ENCODE measurements at regions not wholly inside any gene's neighbourhood (a gene's known extent, or its start where the extent isn't known, plus 50 kb on each side); places are given as distances from the start of the nearest gene placed in this dataset.

- Histone ChIP-seq H3K9ac (ENCODE audit: low read depth, low read length) (no peak overlapping the region), H3K4me2 (ENCODE audit: low read depth, low read length) (no peak overlapping the region), H2AK9ac (replicated peaks; ENCODE audit: low read depth, low read length, poor library complexity) (no peak overlapping the region), H3K4me1 (ENCODE audit: control insufficient read depth, insufficient read depth, low read length) (no peaks in the 10 kb centered on the region), H3K14ac (replicated peaks; ENCODE audit: low read depth, low read length) (no peak overlapping the region), H3K18ac (ENCODE audit: low read depth, low read length) (no peak overlapping the region), H4K20me1 (ENCODE audit: insufficient read depth, low read length) (no peaks in the 10 kb centered on the region), H4K91ac (ENCODE audit: insufficient read depth, low read depth, low read length) (no peak overlapping the region), H3K36me3 (ENCODE audit: control insufficient read depth, insufficient read depth, low read length) (no peaks in the 10 kb centered on the region), H4K5ac (ENCODE audit: low read depth, low read length) (no peak overlapping the region), H4K8ac (ENCODE audit: low read depth in 2 of 2, low read length in 2 of 2) (no peak overlapping the region), H3K79me1 (ENCODE audit: low read depth in 1 of 2, low read length in 2 of 2) (no peaks in the 10 kb centered on the region), H2BK15ac (ENCODE audit: low read depth, low read length) (no peak overlapping the region), H2AFZ (replicated peaks; ENCODE audit: low read length, poor library complexity) (no peak overlapping the region), H3K27me3 (ENCODE audit: control insufficient read depth, insufficient read depth, low read length) (no peaks in the 10 kb centered on the region), H2BK20ac (ENCODE audit: low read depth, low read length) (no peak overlapping the region), H3K9me3 (ENCODE audit: control insufficient read depth, insufficient read depth, low read length) (no peaks in the 10 kb centered on the region), H3K4me3 (ENCODE audit: insufficient read depth, low read depth, low read length) (no peak overlapping the region), H3K56ac (ENCODE audit: extremely low read depth, insufficient read depth, low read length) (no peak overlapping the region), H3K4ac (ENCODE audit: low read depth, low read length) (no peak overlapping the region), H2BK120ac (ENCODE audit: low read depth, low read length) (no peak overlapping the region), H3K9me1 (ENCODE audit: insufficient read depth, low read length) (no peaks in the 10 kb centered on the region), H3K23ac (ENCODE audit: low read depth, low read length) (no peak overlapping the region), H2BK5ac (ENCODE audit: low read depth, low read length, poor library complexity, severe bottlenecking) (no peak overlapping the region), H2AK5ac (ENCODE audit: low read depth, low read length) (no peak overlapping the region), H3K27ac (ENCODE audit: insufficient read depth, low read length) (no peak overlapping the region)
- BruUV-seq (replicated peaks), result no TSS peak
- no peak for DNase-seq
- ATAC-seq (ENCODE audit: low read depth), result no peak
- no CpG with 5 or more reads among the region's 1 CpG for WGBS, 2 experiments (ENCODE audit: extremely low coverage in 2 of 2, insufficient read length in 1 of 2)
- in situ Hi-C loops (cut with MboI; ENCODE audit: low sequenced_read_pairs), result no loop called here
- dilution Hi-C loops (cut with HindIII; ENCODE audit: low sequenced_read_pairs, unreplicated experiment), result no loop called here
- no peak for TF ChIP-seq CHD1 (IDR thresholded peaks at IDR 0.05; ENCODE audit: low read depth, low read length)
- no peak for TF ChIP-seq CTCF (conservative IDR thresholded peaks at IDR 0.05; ENCODE audit: low read depth, low read length)
- TF ChIP-seq MAZ (IDR thresholded peaks at IDR 0.05; ENCODE audit: borderline replicate concordance, low read depth, low read length), result no peak
- TF ChIP-seq NFE2L2 (IDR thresholded peaks at IDR 0.05; ENCODE audit: low read depth, low read length), result no peak
- no peak for TF ChIP-seq CEBPB (IDR thresholded peaks at IDR 0.05; ENCODE audit: low read depth, low read length)
- TF ChIP-seq FOS (IDR thresholded peaks at IDR 0.05; ENCODE audit: low read depth, low read length), result no peak
- no peak for TF ChIP-seq USF2 (IDR thresholded peaks at IDR 0.05; ENCODE audit: low read depth, low read length)
- no peak for TF ChIP-seq RFX5 (IDR thresholded peaks at IDR 0.05; ENCODE audit: low read depth, low read length)
- no peak for TF ChIP-seq POLR2A (IDR thresholded peaks at IDR 0.05; ENCODE audit: low read depth, low read length)
- no peak for TF ChIP-seq BHLHE40 (IDR thresholded peaks at IDR 0.05; ENCODE audit: low read depth, low read length)
- no peak for TF ChIP-seq ELK1 (IDR thresholded peaks at IDR 0.05; ENCODE audit: borderline replicate concordance, low read depth, low read length)
- no peak for TF ChIP-seq RCOR1 (IDR thresholded peaks at IDR 0.05; ENCODE audit: insufficient replicate concordance, low read length)
- no peak for TF ChIP-seq SMC3 (IDR thresholded peaks at IDR 0.05; ENCODE audit: low read depth, low read length)
- no peak for TF ChIP-seq RAD21 (IDR thresholded peaks at IDR 0.05; ENCODE audit: low read length)
- TF ChIP-seq MXI1 (IDR thresholded peaks at IDR 0.05; ENCODE audit: borderline replicate concordance, low read depth, low read length), result no peak
- no peak for TF ChIP-seq MAFK (IDR thresholded peaks at IDR 0.05; ENCODE audit: low read depth, low read length)
- intact Hi-C loops (cut with micrococcal nuclease), result no loop called here
- ChIA-PET POLR2A (ENCODE audit: unreplicated experiment) (no interaction called here), CTCF (no interaction called here)
Measured at GRCh38 chr4:179124957-179125356, 1682.7 kb upstream of the AGA start.

Data from IMR-90 (cell line).